ENCODE measurements at regions not wholly inside any gene's neighbourhood (a gene's known extent, or its start where the extent isn't known, plus 50 kb on each side); places are given as distances from the start of the nearest gene placed in this dataset.

GRCh38 chr5:73336366-73336765 lies 112.2 kb downstream of the FOXD1 start:
- Histone ChIP-seq H3K36me3 (replicated peaks; ENCODE audit: insufficient read depth, low read depth) (no peaks in the 10 kb centered on the region), H3K9me3 (ENCODE audit: low read depth) (no peaks in the 10 kb centered on the region), H2AFZ (no peak overlapping the region), H3K79me2 (no peaks in the 10 kb centered on the region), H3K4me1 (ENCODE audit: insufficient read depth) (peaks cover 17% of the 10 kb centered on the region), H4K20me1 (ENCODE audit: insufficient read depth, poor library complexity, severe bottlenecking) (no peaks in the 10 kb centered on the region), H3K4me3 (no peak overlapping the region), H3K9me2 (replicated peaks; ENCODE audit: insufficient read depth) (no peaks in the 10 kb centered on the region), H3K27ac (no peak overlapping the region), H3K27me3 (peaks cover 6% of the 10 kb centered on the region), H3K4me2 (no peak overlapping the region)
- 93% methylated on average over 2 of the region's 2 CpGs for WGBS (ENCODE audit: low lambda C conversion rate, missing lambda C conversion rate)
- DNase-seq (ENCODE audit: low spot score) = no peak
- no peak for TF ChIP-seq CTCF (IDR thresholded peaks at IDR 0.05; ENCODE audit: poor library complexity)
- TF ChIP-seq EZH2 (IDR thresholded peaks at IDR 0.05; ENCODE audit: borderline replicate concordance) = no peak
- no peak for TF ChIP-seq EZH2phosphoT487 (IDR thresholded peaks at IDR 0.05; ENCODE audit: low read depth, severe bottlenecking, unreplicated experiment)

DNA sequence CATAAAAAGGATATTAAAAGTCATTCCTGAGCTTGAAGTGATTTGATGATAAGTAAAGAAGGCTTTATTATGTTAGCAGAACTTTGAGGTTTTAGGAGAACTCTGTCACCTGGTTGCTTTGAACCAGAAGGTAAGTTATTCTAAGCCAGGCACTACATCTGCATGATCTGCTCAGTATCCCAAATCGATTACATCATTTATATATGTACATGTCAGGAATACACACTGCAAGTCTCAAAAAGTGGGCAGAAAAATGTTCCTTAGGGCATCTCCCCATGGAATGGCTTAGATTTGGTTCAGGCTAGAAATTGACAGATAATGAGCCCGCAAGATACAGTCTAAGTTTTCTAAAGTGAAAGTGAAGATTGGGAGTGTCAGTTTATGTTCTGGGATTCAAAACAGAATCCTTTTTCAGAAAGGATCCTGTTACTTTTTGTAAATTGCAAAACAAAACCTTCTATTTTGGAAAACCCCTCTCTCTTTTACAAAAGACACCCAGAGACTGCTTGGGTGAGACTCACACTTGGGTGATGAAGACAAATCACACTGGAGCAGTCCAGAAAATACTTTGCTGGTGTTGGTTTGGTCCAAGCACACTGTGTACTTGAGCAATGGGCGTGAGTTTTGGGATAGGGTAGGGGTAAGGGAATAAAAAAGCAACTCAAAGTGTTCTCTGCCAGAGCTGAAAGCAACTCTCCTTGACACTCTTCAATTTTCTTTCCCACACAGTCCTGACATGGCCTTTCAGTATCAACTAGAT lies 114.5 kb downstream of the FOXD1 start:
- H4K20me1 ChIP-seq (ENCODE audit: insufficient read depth, poor library complexity, severe bottlenecking) = no peaks in the 10 kb centered on the region
- no peaks in the 10 kb centered on the region for H3K36me3 ChIP-seq (replicated peaks; ENCODE audit: insufficient read depth, low read depth)

DNA sequence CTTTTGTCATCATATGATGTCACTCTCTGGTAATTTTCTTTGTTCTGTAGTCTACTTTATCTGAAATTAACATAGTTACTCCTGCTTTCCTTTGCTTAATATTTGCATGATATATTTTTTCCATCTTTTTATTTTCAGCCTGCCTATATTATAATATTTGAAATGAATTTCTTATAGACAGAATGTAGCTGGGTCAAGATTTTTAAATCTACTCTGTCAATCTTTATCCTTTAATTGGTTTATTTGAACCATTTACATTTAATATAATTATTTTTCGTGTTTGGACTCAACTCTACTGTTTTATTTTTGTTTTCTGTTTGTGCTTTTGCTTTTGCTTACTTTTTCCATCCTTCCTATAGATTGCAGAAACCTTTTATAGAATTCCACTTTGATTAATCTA lies 118.0 kb downstream of the FOXD1 start:
- Histone ChIP-seq H4K20me1 (ENCODE audit: insufficient read depth, poor library complexity, severe bottlenecking) (no peaks in the 10 kb centered on the region), H3K27me3 (peaks cover 2% of the 10 kb centered on the region), H3K36me3 (replicated peaks; ENCODE audit: insufficient read depth, low read depth) (no peaks in the 10 kb centered on the region), H3K4me2 (no peak overlapping the region), H3K79me2 (no peaks in the 10 kb centered on the region), H3K9me2 (replicated peaks; ENCODE audit: insufficient read depth) (no peaks in the 10 kb centered on the region), H3K9me3 (ENCODE audit: low read depth) (peaks cover 8% of the 10 kb centered on the region), H3K4me1 (ENCODE audit: insufficient read depth) (no peaks in the 10 kb centered on the region), H3K27ac (no peak overlapping the region), H3K4me3 (no peak overlapping the region), H2AFZ (no peak overlapping the region)
- no peak for DNase-seq (ENCODE audit: low spot score)
- WGBS (ENCODE audit: low lambda C conversion rate, missing lambda C conversion rate) = 79% methylated on average over 1 of the region's 1 CpG
- TF ChIP-seq EZH2 (IDR thresholded peaks at IDR 0.05; ENCODE audit: borderline replicate concordance) (no peak), CTCF (IDR thresholded peaks at IDR 0.05; ENCODE audit: poor library complexity) (no peak), EZH2phosphoT487 (IDR thresholded peaks at IDR 0.05; ENCODE audit: low read depth, severe bottlenecking, unreplicated experiment) (no peak)

More for the DNA sequence above, 114.5 kb downstream of the FOXD1 start:
- no peak overlapping the region for H3K27ac ChIP-seq
- H3K27me3 ChIP-seq = peaks cover 4% of the 10 kb centered on the region
- H2AFZ ChIP-seq = no peak overlapping the region
- peaks cover 8% of the 10 kb centered on the region for H3K9me3 ChIP-seq (ENCODE audit: low read depth)
- DNase-seq (ENCODE audit: low spot score) = no peak
- H3K4me2 ChIP-seq = no peak overlapping the region
- no peaks in the 10 kb centered on the region for H3K79me2 ChIP-seq
- TF ChIP-seq CTCF (IDR thresholded peaks at IDR 0.05; ENCODE audit: poor library complexity) = no peak
- no peak for TF ChIP-seq EZH2phosphoT487 (IDR thresholded peaks at IDR 0.05; ENCODE audit: low read depth, severe bottlenecking, unreplicated experiment)
- no peak for TF ChIP-seq EZH2 (IDR thresholded peaks at IDR 0.05; ENCODE audit: borderline replicate concordance)
- no peaks in the 10 kb centered on the region for H3K9me2 ChIP-seq (replicated peaks; ENCODE audit: insufficient read depth)
- H3K4me1 ChIP-seq (ENCODE audit: insufficient read depth) = peaks cover 17% of the 10 kb centered on the region
- WGBS (ENCODE audit: low lambda C conversion rate, missing lambda C conversion rate) = 86% methylated on average over 3 of the region's 3 CpGs
- no peak overlapping the region for H3K4me3 ChIP-seq
